Parathyroid adenoma (tissue), 2 donors: ENCODE measurements at regions not wholly inside any gene's neighbourhood (a gene's known extent, or its start where the extent isn't known, plus 50 kb on each side); places are given as distances from the start of the nearest gene placed in this dataset.

ENCODE experiments used
- H2AFZ ChIP-seq: fragments of 300-600 bp; sonication (generic); one replicate; pipeline ENCODE4 v1.7.0; 2017; ENCODE audit warnings: antibody characterized with exemption, mild to moderate bottlenecking
- H3K27ac ChIP-seq: fragments of 300-600 bp; sonication (generic); one replicate; pipeline ENCODE4 v1.7.0; 2017
- H3K27me3 ChIP-seq: fragments of 300-600 bp; sonication (generic); one replicate; pipeline ENCODE4 v1.7.0; 2017; ENCODE audit warnings: low read length; ENCODE audit not compliant: control insufficient read depth, insufficient read depth
- H3K36me3 ChIP-seq: fragments of 300-600 bp; sonication (generic); one replicate; pipeline ENCODE4 v1.7.0; 2017; ENCODE audit warnings: low read length; ENCODE audit not compliant: control insufficient read depth, insufficient read depth
- H3K4me1 ChIP-seq: fragments of 300-600 bp; sonication (generic); one replicate; pipeline ENCODE4 v1.7.0; 2017; ENCODE audit warnings: control low read depth
- H3K4me2 ChIP-seq: fragments of 300-600 bp; sonication (generic); one replicate; pipeline ENCODE4 v1.7.0; 2017; ENCODE audit warnings: low read length
- H3K4me3 ChIP-seq: fragments of 300-600 bp; sonication (generic); one replicate; pipeline ENCODE4 v1.7.0; 2017; ENCODE audit warnings: low read depth, low read length
- H3K79me2 ChIP-seq: fragments of 300-600 bp; sonication (generic); one replicate; pipeline ENCODE4 v1.7.0; 2017; ENCODE audit warnings: control low read depth
- H3K9ac ChIP-seq: fragments of 300-600 bp; sonication (generic); one replicate; pipeline ENCODE4 v1.7.0; 2017; ENCODE audit warnings: mild to moderate bottlenecking
- H3K9me3 ChIP-seq: fragments of 300-600 bp; sonication (generic); one replicate; pipeline ENCODE4 v1.7.0; 2017; ENCODE audit warnings: low read length; ENCODE audit not compliant: control insufficient read depth
- CTCF ChIP-seq: fragments of 300-600 bp; sonication (generic); IDR thresholded peaks from one replicate; pipeline ENCODE4 v1.7.0; 2017; ENCODE audit warnings: antibody characterized with exemption, mild to moderate bottlenecking
- donor health status: primary hyperparathyroidism.

GRCh38 chr5:105905392-105905791, 1765.3 kb downstream of the EFNA5 start:
- no peaks in the 10 kb centered on the region for H3K27me3 ChIP-seq
- H3K36me3 ChIP-seq, result no peaks in the 10 kb centered on the region
- TF ChIP-seq CTCF, result no peak
- H3K9me3 ChIP-seq, result no peaks in the 10 kb centered on the region
- no peaks in the 10 kb centered on the region for H3K79me2 ChIP-seq
- H3K9ac ChIP-seq, result no peak overlapping the region
- H3K4me3 ChIP-seq, result no peak overlapping the region
- H3K4me1 ChIP-seq, result no peaks in the 10 kb centered on the region
- no peak overlapping the region for H3K27ac ChIP-seq
- no peak overlapping the region for H2AFZ ChIP-seq
- no peak overlapping the region for H3K4me2 ChIP-seq

- Histone ChIP-seq H3K4me1 (no peaks in the 10 kb centered on the region), H3K36me3 (no peaks in the 10 kb centered on the region), H3K9ac (no peak overlapping the region), H3K4me2 (peak overlapping the region; percentile 13), H3K9me3 (no peaks in the 10 kb centered on the region), H2AFZ (no peak overlapping the region), H3K4me3 (peak overlapping the region; percentile 2), H3K27me3 (no peaks in the 10 kb centered on the region), H3K27ac (no peak overlapping the region), H3K79me2 (no peaks in the 10 kb centered on the region)
- no peak for TF ChIP-seq CTCF
Observed at GRCh38 chr5:105903069-105903468, 1767.7 kb downstream of the EFNA5 start.

GRCh38 chr5:105899726-105900125, 1771.0 kb downstream of the EFNA5 start:
- H3K4me3 ChIP-seq, result no peak overlapping the region
- no peak overlapping the region for H3K27ac ChIP-seq
- no peak overlapping the region for H3K9ac ChIP-seq
- no peaks in the 10 kb centered on the region for H3K9me3 ChIP-seq
- no peak overlapping the region for H2AFZ ChIP-seq
- H3K27me3 ChIP-seq, result no peaks in the 10 kb centered on the region
- no peak overlapping the region for H3K4me2 ChIP-seq
- H3K4me1 ChIP-seq, result no peaks in the 10 kb centered on the region
- H3K36me3 ChIP-seq, result no peaks in the 10 kb centered on the region
- no peak for TF ChIP-seq CTCF
- no peaks in the 10 kb centered on the region for H3K79me2 ChIP-seq

- no peaks in the 10 kb centered on the region for H3K9me3 ChIP-seq
Observed at GRCh38 chr5:105898183-105898582, 1772.6 kb downstream of the EFNA5 start.

More at GRCh38 chr5:105898183-105898582, 1772.6 kb downstream of the EFNA5 start:
- Histone ChIP-seq H3K4me2 (peak overlapping the region; percentile 34), H3K9ac (no peak overlapping the region), H3K27me3 (no peaks in the 10 kb centered on the region), H3K4me3 (no peak overlapping the region), H2AFZ (no peak overlapping the region), H3K4me1 (no peaks in the 10 kb centered on the region), H3K36me3 (no peaks in the 10 kb centered on the region), H3K79me2 (no peaks in the 10 kb centered on the region), H3K27ac (no peak overlapping the region)
- no peak for TF ChIP-seq CTCF
